PC-3 (cell line): ENCODE measurements at regions not wholly inside any gene's neighbourhood (a gene's known extent, or its start where the extent isn't known, plus 50 kb on each side); places are given as distances from the start of the nearest gene placed in this dataset.

Source experiments
- ATAC-seq: fragments of 200-7000 bp; cut with Tn5 transposase; 2 replicates; pipeline ENCODE4 v1.9.1; 2020; ENCODE audit warnings: mild to moderate bottlenecking, moderate library complexity
- BruUV-seq: library from RNA; stranded (reverse); fragments of 400-500 nt; replicated peaks from 2 replicates; lab custom pipeline; 2021; lab: Mats Ljungman, UMichigan
- CTCF ChIA-PET: fragments of 300-600 bp; sonication (Branson Sonifier 250); formaldehyde crosslinking; loops from one replicate; lab custom pipeline; 2022; ENCODE audit warnings: antibody characterized with exemption; lab: Charles Lee
- POLR2A ChIA-PET: fragments of 300-600 bp; sonication (Branson Sonifier 250); formaldehyde crosslinking; loops from one replicate; lab custom pipeline; 2022; ENCODE audit warnings: antibody characterized with exemption; ENCODE audit not compliant: unreplicated experiment; lab: Charles Lee
- DNase-seq: peaks from one replicate; pipeline ENCODE4 v3.0.0-alpha.2; 2015
- H2AFZ ChIP-seq: fragments of 300-600 bp; sonication (generic); 2 replicates; pipeline ENCODE4 v1.6.0; 2016; ENCODE audit warnings: antibody characterized with exemption, low read length
- H3F3A ChIP-seq: fragments of 300-600 bp; sonication (generic); one replicate; pipeline ENCODE4 v1.6.0; 2017; ENCODE audit warnings: antibody characterized with exemption, low read length, control low read depth, mild to moderate bottlenecking; ENCODE audit not compliant: unreplicated experiment
- H3K27ac ChIP-seq: fragments of 300-600 bp; sonication (generic); 2 replicates; pipeline ENCODE4 v1.5.1; 2016; ENCODE audit warnings: mild to moderate bottlenecking, low read length
- H3K27me3 ChIP-seq: fragments of 300-600 bp; sonication (generic); 2 replicates; pipeline ENCODE4 v1.6.1; 2016; ENCODE audit warnings: low read length, mixed read lengths
- H3K36me3 ChIP-seq: fragments of 300-600 bp; sonication (generic); 2 replicates; pipeline ENCODE4 v1.6.1; 2016; ENCODE audit warnings: low read depth, mixed run types, low read length, mixed read lengths
- H3K4me1 ChIP-seq: fragments of 300-600 bp; sonication (generic); 2 replicates; pipeline ENCODE4 v1.5.1; 2016; ENCODE audit warnings: low read length; ENCODE audit not compliant: insufficient read depth
- H3K4me2 ChIP-seq: fragments of 300-600 bp; sonication (generic); 2 replicates; pipeline ENCODE4 v1.6.0; 2016; ENCODE audit warnings: low read length
- H3K4me3 ChIP-seq: fragments of 300-600 bp; sonication (generic); 2 replicates; pipeline ENCODE4 v1.5.1; 2016; ENCODE audit warnings: mild to moderate bottlenecking, low read length, mixed read lengths
- H3K79me2 ChIP-seq: fragments of 300-600 bp; sonication (generic); 2 replicates; pipeline ENCODE4 v1.6.1; 2017; ENCODE audit warnings: low read length, mixed read lengths
- H3K9ac ChIP-seq: fragments of 300-600 bp; sonication (generic); 2 replicates; pipeline ENCODE4 v1.6.0; 2016; ENCODE audit warnings: mild to moderate bottlenecking, low read length
- H3K9me2 ChIP-seq: fragments of 300-600 bp; sonication (generic); replicated peaks from 2 replicates; pipeline ENCODE4 v1.6.1; 2016; ENCODE audit warnings: mixed run types, low read length, mixed read lengths
- H3K9me3 ChIP-seq: fragments of 300-600 bp; sonication (generic); 2 replicates; pipeline ENCODE4 v1.6.1; 2016; ENCODE audit warnings: low read length, mixed read lengths
- H4K20me1 ChIP-seq: fragments of 300-600 bp; sonication (generic); 2 replicates; pipeline ENCODE4 v1.6.1; 2016; ENCODE audit warnings: low read length, mixed read lengths
- CTCF ChIP-seq: fragments of 300-600 bp; sonication (generic); conservative IDR thresholded peaks from 2 replicates; pipeline ENCODE4 v1.5.1; 2017; ENCODE audit warnings: antibody characterized with exemption, low read depth, mild to moderate bottlenecking, low read length
- EZH2 ChIP-seq: fragments of 300-600 bp; sonication (generic); IDR thresholded peaks from one replicate; pipeline ENCODE4 v1.6.1; 2017; ENCODE audit warnings: antibody characterized with exemption, mild to moderate bottlenecking, low read length; ENCODE audit not compliant: unreplicated experiment
- EZH2phosphoT487 ChIP-seq: fragments of 300-600 bp; sonication (generic); IDR thresholded peaks from 2 replicates; pipeline ENCODE4 v1.6.1; 2018; ENCODE audit warnings: mild to moderate bottlenecking, antibody characterized with exemption, low read length, borderline replicate concordance
- intact Hi-C: fragments of 100-400 bp; cut with micrococcal nuclease; formaldehyde crosslinking; loops from 2 replicates; pipeline ENCODE4 v1.9.0; 2023

DNA sequence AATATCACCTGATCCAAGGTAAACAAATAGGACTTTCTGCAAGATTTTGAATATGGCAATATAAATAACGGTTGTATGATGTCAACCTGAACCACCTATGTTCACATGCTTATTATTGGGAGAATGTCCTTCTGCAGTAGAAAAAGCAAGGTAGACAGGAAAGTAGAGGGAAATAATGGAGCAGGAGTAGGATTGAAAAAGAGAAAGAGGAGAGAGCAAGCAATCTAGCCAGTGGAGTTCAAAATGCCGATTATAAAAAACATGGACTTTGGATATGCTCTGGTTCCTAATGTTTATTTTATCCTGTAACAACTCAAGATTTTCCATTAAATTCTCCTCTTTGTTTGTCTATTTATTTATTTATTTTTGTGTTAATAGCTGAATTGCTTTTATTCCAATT lies 878.0 kb upstream of the KCND2 start:
- no TSS peak for BruUV-seq
- Histone ChIP-seq H3K9me2 (no peaks in the 10 kb centered on the region), H3K4me1 (no peaks in the 10 kb centered on the region), H3K36me3 (no peaks in the 10 kb centered on the region), H3F3A (no peaks in the 10 kb centered on the region), H2AFZ (no peak overlapping the region), H3K4me2 (no peak overlapping the region), H3K9me3 (no peaks in the 10 kb centered on the region), H4K20me1 (no peaks in the 10 kb centered on the region), H3K27me3 (no peaks in the 10 kb centered on the region), H3K27ac (no peak overlapping the region), H3K4me3 (no peak overlapping the region), H3K9ac (no peak overlapping the region), H3K79me2 (no peaks in the 10 kb centered on the region)
- ATAC-seq: no peak
- POLR2A ChIA-PET: no interaction called here
- no peak for DNase-seq
- intact Hi-C loops: no loop called here
- TF ChIP-seq EZH2phosphoT487 (no peak), CTCF (no peak), EZH2 (no peak)
- CTCF ChIA-PET: no interaction called here

- Histone ChIP-seq H3K27me3 (no peaks in the 10 kb centered on the region), H3K79me2 (no peaks in the 10 kb centered on the region), H3K36me3 (no peaks in the 10 kb centered on the region), H3K9me3 (no peaks in the 10 kb centered on the region), H3F3A (no peaks in the 10 kb centered on the region), H3K4me1 (no peaks in the 10 kb centered on the region), H3K4me2 (no peak overlapping the region), H3K4me3 (no peak overlapping the region), H3K9ac (no peak overlapping the region), H3K27ac (no peak overlapping the region), H3K9me2 (no peaks in the 10 kb centered on the region), H2AFZ (no peak overlapping the region), H4K20me1 (no peaks in the 10 kb centered on the region)
- POLR2A ChIA-PET: no interaction called here
- no peak for TF ChIP-seq EZH2
- no peak for TF ChIP-seq CTCF
- TF ChIP-seq EZH2phosphoT487: no peak
- DNase-seq (no peak), ATAC-seq (no peak)
- BruUV-seq: no TSS peak
- CTCF ChIA-PET: no interaction called here
- intact Hi-C loops: no loop called here
Measured at GRCh38 chr7:119397156-119397555, 875.8 kb upstream of the KCND2 start.

GRCh38 chr7:119408596-119408995 lies 864.4 kb upstream of the KCND2 start:
- CTCF ChIA-PET: no interaction called here
- no peak overlapping the region for H3K4me3 ChIP-seq
- H4K20me1 ChIP-seq: no peaks in the 10 kb centered on the region
- no peak overlapping the region for H2AFZ ChIP-seq
- no peaks in the 10 kb centered on the region for H3K27me3 ChIP-seq
- no peaks in the 10 kb centered on the region for H3K9me3 ChIP-seq
- POLR2A ChIA-PET: no interaction called here
- no peaks in the 10 kb centered on the region for H3K9me2 ChIP-seq
- TF ChIP-seq EZH2 (no peak), CTCF (no peak), EZH2phosphoT487 (no peak)
- DNase-seq (no peak), ATAC-seq (no peak)
- H3K27ac ChIP-seq: no peak overlapping the region
- no peaks in the 10 kb centered on the region for H3F3A ChIP-seq
- BruUV-seq: no TSS peak
- no peak overlapping the region for H3K9ac ChIP-seq
- intact Hi-C loops: no loop called here
- H3K4me2 ChIP-seq: no peak overlapping the region
- no peaks in the 10 kb centered on the region for H3K79me2 ChIP-seq
- H3K36me3 ChIP-seq: no peaks in the 10 kb centered on the region
- no peaks in the 10 kb centered on the region for H3K4me1 ChIP-seq
